Endodermal cell (in vitro differentiated cells): ENCODE measurements at regions not wholly inside any gene's neighbourhood (a gene's known extent, or its start where the extent isn't known, plus 50 kb on each side); places are given as distances from the start of the nearest gene placed in this dataset.

ENCODE experiments used
- DNase-seq: peaks from one replicate; pipeline ENCODE4 v3.0.0-alpha.2; 2017
- H3K27ac ChIP-seq: 2 replicates; pipeline ENCODE4 v1.5.1; 2013; ENCODE audit warnings: mild to moderate bottlenecking, low read depth, low read length, moderate library complexity
- H3K27me3 ChIP-seq: 2 replicates; pipeline ENCODE4 v1.6.1; 2013; ENCODE audit warnings: mild to moderate bottlenecking, low read length, moderate library complexity; ENCODE audit not compliant: insufficient read depth, control insufficient read depth, poor library complexity, severe bottlenecking
- H3K36me3 ChIP-seq: 2 replicates; pipeline ENCODE4 v1.7.0; 2013; ENCODE audit warnings: mild to moderate bottlenecking, low read length, moderate library complexity; ENCODE audit not compliant: control insufficient read depth, insufficient read depth
- H3K4me1 ChIP-seq: one replicate; pipeline ENCODE4 v1.7.0; 2013; ENCODE audit warnings: low read length; ENCODE audit not compliant: control insufficient read depth, insufficient read depth
- H3K4me3 ChIP-seq: 2 replicates; pipeline ENCODE4 v1.5.1; 2013; ENCODE audit warnings: mild to moderate bottlenecking, low read length, moderate library complexity
- H3K9ac ChIP-seq: 2 replicates; pipeline ENCODE4 v1.6.1; 2013; ENCODE audit warnings: mild to moderate bottlenecking, low read length, moderate library complexity; ENCODE audit not compliant: poor library complexity, severe bottlenecking; ENCODE audit errors: extremely low read depth
- H3K9me3 ChIP-seq: 2 replicates; pipeline ENCODE4 v1.6.1; 2013; ENCODE audit warnings: mild to moderate bottlenecking, low read length, moderate library complexity; ENCODE audit not compliant: control insufficient read depth
- H3K27ac Mint-ChIP-seq: 2 replicates; pipeline ENCODE4 v1.8.0; 2020; ENCODE audit warnings: mixed read lengths
- H3K27me3 Mint-ChIP-seq: 2 replicates; pipeline ENCODE4 v1.8.0; 2021; ENCODE audit warnings: mild to moderate bottlenecking, mixed read lengths; ENCODE audit not compliant: insufficient read depth
- H3K36me3 Mint-ChIP-seq: 2 replicates; pipeline ENCODE4 v1.8.0; 2020; ENCODE audit warnings: low read depth, mixed read lengths
- H3K4me1 Mint-ChIP-seq: 2 replicates; pipeline ENCODE4 v1.8.0; 2020; ENCODE audit warnings: mixed read lengths
- H3K4me3 Mint-ChIP-seq: 2 replicates; pipeline ENCODE4 v1.8.0; 2020; ENCODE audit warnings: mild to moderate bottlenecking, moderate library complexity, mixed read lengths
- H3K9me3 Mint-ChIP-seq: 2 replicates; pipeline ENCODE4 v1.8.0; 2020; ENCODE audit warnings: mild to moderate bottlenecking, mixed read lengths
- CTCF ChIP-seq: fragments of 200-600 bp; sonication (generic); conservative IDR thresholded peaks from 2 replicates; pipeline ENCODE4 v1.5.0; 2021; ENCODE audit warnings: antibody characterized with exemption, mild to moderate bottlenecking
- WGBS, 2 experiments: methylation state at CpG; one replicate each; pipeline versions ENCODE4 v1.1.5 to v1.1.7; 2013; ENCODE audit warnings: missing lambda C conversion rate in 2 of 2, mixed read lengths in 1 of 2; ENCODE audit not compliant: insufficient coverage in 1 of 2, insufficient read length in 1 of 2; 5-methylcytosine and 5-hydroxymethylcytosine counted together

GRCh38 chr5:71899865-71900342 lies 180.8 kb downstream of the CARTPT start:
- Histone ChIP-seq H3K4me1 (no peaks in the 10 kb centered on the region), H3K9ac (no peak overlapping the region), H3K9me3 (no peaks in the 10 kb centered on the region), H3K27ac (no peak overlapping the region), H3K4me3 (no peak overlapping the region), H3K36me3 (no peaks in the 10 kb centered on the region), H3K27me3 (no peaks in the 10 kb centered on the region)
- no peaks in the 10 kb centered on the region for H3K4me1 Mint-ChIP-seq
- no peak for DNase-seq
- no peak overlapping the region for H3K27ac Mint-ChIP-seq
- H3K36me3 Mint-ChIP-seq, result no peaks in the 10 kb centered on the region
- WGBS, 2 experiments, result 95 to 100% methylated on average over 1 to 2 of the region's 2 CpGs
- no peak for TF ChIP-seq CTCF
- H3K27me3 Mint-ChIP-seq, result peaks cover 2% of the 10 kb centered on the region
- H3K9me3 Mint-ChIP-seq, result no peaks in the 10 kb centered on the region
- no peak overlapping the region for H3K4me3 Mint-ChIP-seq

- H3K9ac ChIP-seq, result no peak overlapping the region
- no peak overlapping the region for H3K4me3 ChIP-seq
- no peaks in the 10 kb centered on the region for H3K4me1 ChIP-seq
- H3K27ac Mint-ChIP-seq, result no peak overlapping the region
- H3K27me3 ChIP-seq, result no peaks in the 10 kb centered on the region
- H3K9me3 ChIP-seq, result peaks cover 8% of the 10 kb centered on the region
- H3K27me3 Mint-ChIP-seq, result peaks cover 2% of the 10 kb centered on the region
- H3K27ac ChIP-seq, result peak overlapping the region; percentile 92
- WGBS, 2 experiments, result 40% methylated on average over 2 of the region's 2 CpGs; no CpG with 5 or more reads in 1 of the 2 experiments
- H3K36me3 Mint-ChIP-seq, result no peaks in the 10 kb centered on the region
- peaks cover 4% of the 10 kb centered on the region for H3K4me1 Mint-ChIP-seq
- TF ChIP-seq CTCF, result no peak
- no peaks in the 10 kb centered on the region for H3K36me3 ChIP-seq
- DNase-seq, result no peak
- H3K4me3 Mint-ChIP-seq, result no peak overlapping the region
- peaks cover 5% of the 10 kb centered on the region for H3K9me3 Mint-ChIP-seq
These were observed 184.7 kb downstream of the CARTPT start for GRCh38 chr5:71903808-71904207.

- no peak for DNase-seq
- H3K36me3 ChIP-seq, result no peaks in the 10 kb centered on the region
These were observed 185.8 kb downstream of the CARTPT start for GRCh38 chr5:71904852-71905251.

More at GRCh38 chr5:71904852-71905251, 185.8 kb downstream of the CARTPT start:
- Histone ChIP-seq H3K27me3 (no peaks in the 10 kb centered on the region), H3K4me3 (no peak overlapping the region), H3K9me3 (peaks cover 8% of the 10 kb centered on the region), H3K27ac (peak overlapping the region; percentile 92), H3K9ac (no peak overlapping the region), H3K4me1 (no peaks in the 10 kb centered on the region)
- H3K36me3 Mint-ChIP-seq, result no peaks in the 10 kb centered on the region
- H3K4me1 Mint-ChIP-seq, result peaks cover 4% of the 10 kb centered on the region
- no peak overlapping the region for H3K4me3 Mint-ChIP-seq
- WGBS, 2 experiments, result 83 to 89% methylated on average over 1 to 2 of the region's 2 CpGs
- H3K27ac Mint-ChIP-seq, result no peak overlapping the region
- no peak for TF ChIP-seq CTCF
- H3K27me3 Mint-ChIP-seq, result peaks cover 2% of the 10 kb centered on the region
- H3K9me3 Mint-ChIP-seq, result peaks cover 5% of the 10 kb centered on the region
